ENCODE measurements at regions not wholly inside any gene's neighbourhood (a gene's known extent, or its start where the extent isn't known, plus 50 kb on each side); places are given as distances from the start of the nearest gene placed in this dataset.
"Not testable (repeated sequence)": the region's sequence is repeated elsewhere in the genome, so short reads cannot be mapped to it uniquely, and the experiment has no call there.

DNA sequence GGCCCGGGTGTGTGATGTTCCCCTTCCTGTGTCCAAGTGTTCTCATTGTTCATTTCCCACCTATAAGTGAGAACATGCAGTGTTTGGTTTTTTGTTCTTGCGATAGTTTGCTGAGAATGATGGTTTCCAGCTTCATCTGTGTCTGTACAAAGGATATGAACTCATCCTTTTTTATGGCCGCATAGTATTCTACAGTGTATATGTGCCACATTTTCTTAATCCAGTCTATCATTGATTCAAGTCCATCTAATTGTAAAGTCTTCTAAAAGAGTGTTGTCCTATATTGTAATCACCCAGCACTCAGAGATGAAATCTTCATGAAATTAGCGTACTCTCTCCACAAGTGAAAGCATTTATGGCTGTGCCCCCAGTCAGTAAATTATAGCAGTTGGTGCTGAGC lies 1096.6 kb downstream of the UQCRFS1 start:
- TF ChIP-seq, protein P1, sequence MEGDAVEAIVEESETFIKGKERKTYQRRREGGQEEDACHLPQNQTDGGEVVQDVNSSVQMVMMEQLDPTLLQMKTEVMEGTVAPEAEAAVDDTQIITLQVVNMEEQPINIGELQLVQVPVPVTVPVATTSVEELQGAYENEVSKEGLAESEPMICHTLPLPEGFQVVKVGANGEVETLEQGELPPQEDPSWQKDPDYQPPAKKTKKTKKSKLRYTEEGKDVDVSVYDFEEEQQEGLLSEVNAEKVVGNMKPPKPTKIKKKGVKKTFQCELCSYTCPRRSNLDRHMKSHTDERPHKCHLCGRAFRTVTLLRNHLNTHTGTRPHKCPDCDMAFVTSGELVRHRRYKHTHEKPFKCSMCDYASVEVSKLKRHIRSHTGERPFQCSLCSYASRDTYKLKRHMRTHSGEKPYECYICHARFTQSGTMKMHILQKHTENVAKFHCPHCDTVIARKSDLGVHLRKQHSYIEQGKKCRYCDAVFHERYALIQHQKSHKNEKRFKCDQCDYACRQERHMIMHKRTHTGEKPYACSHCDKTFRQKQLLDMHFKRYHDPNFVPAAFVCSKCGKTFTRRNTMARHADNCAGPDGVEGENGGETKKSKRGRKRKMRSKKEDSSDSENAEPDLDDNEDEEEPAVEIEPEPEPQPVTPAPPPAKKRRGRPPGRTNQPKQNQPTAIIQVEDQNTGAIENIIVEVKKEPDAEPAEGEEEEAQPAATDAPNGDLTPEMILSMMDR (conservative IDR thresholded peaks at IDR 0.05), result not testable (repeated sequence)
- TF ChIP-seq EZH2 (IDR thresholded peaks at IDR 0.05; ENCODE audit: low read depth), result not testable (repeated sequence)

Data from PC-9 (cell line).